Esophagus (tissue), 2 donors: ENCODE measurements at regions not wholly inside any gene's neighbourhood (a gene's known extent, or its start where the extent isn't known, plus 50 kb on each side); places are given as distances from the start of the nearest gene placed in this dataset.

Experiments used
- H3K27ac ChIP-seq, 2 donors: one replicate each; pipeline ENCODE4 v1.5.1; 2013; ENCODE audit warnings: low read depth in 2 of 2, mild to moderate bottlenecking in 2 of 2, inconsistent platforms in 1 of 2, low read length in 1 of 2, moderate library complexity in 1 of 2
- H3K27me3 ChIP-seq, 2 donors: one replicate each; pipeline ENCODE4 v1.6.1; 2013; ENCODE audit warnings: low read length in 2 of 2, control low read depth in 1 of 2, mild to moderate bottlenecking in 1 of 2; ENCODE audit not compliant: insufficient read depth in 2 of 2, control insufficient read depth in 1 of 2
- H3K36me3 ChIP-seq, 2 donors: one replicate each; pipeline ENCODE4 v1.6.1; 2013; ENCODE audit warnings: low read length in 1 of 2; ENCODE audit not compliant: control insufficient read depth in 2 of 2, insufficient read depth in 2 of 2
- H3K4me1 ChIP-seq, 2 donors: one replicate each; pipeline ENCODE4 v1.6.1; 2013; ENCODE audit warnings: low read length in 1 of 2; ENCODE audit not compliant: control insufficient read depth in 2 of 2, insufficient read depth in 2 of 2
- H3K4me3 ChIP-seq, 2 donors: one replicate each; pipeline ENCODE4 v1.5.1; 2013; ENCODE audit warnings: low read length in 2 of 2, mild to moderate bottlenecking in 2 of 2, low read depth in 1 of 2, moderate library complexity in 1 of 2
- H3K9me3 ChIP-seq, 2 donors: one replicate each; pipeline ENCODE4 v1.6.1; 2013; ENCODE audit warnings: mild to moderate bottlenecking in 2 of 2, low read depth in 1 of 2, low read length in 1 of 2, moderate library complexity in 1 of 2; ENCODE audit not compliant: control insufficient read depth in 2 of 2, insufficient read depth in 1 of 2
- WGBS, 2 donors: extraction: QIAGEN DNeasy Blood & Tissue Kit; methylation state at CpG; one replicate each; pipeline ENCODE4 v1.1.7; 2013; 5-methylcytosine and 5-hydroxymethylcytosine counted together
- donor health status: healthy with polysubstance abuse.
- donor health status: Bipolar disorder and iron deficiency.

DNA sequence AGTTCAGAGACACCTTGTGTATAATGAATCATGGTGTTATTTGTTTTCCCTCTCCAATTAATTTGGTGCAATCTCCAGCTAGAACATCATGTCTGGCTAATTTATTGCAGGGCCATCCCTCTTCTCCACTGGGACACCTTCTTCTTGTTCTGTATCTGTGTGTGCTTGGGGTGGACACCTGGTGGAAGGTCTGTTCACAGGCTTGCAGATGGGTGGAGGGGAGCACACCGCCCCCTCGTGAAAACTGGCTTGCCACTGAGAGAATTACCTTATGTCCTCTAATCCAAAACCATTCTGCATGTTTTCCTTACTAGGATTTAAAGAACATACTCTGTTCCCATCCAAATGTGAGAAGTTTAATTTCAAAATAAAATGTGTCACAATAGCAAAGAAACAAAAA, 1160.4 kb upstream of the ZEB2 start:
- no peak overlapping the region for H3K4me3 ChIP-seq
- H3K9me3 ChIP-seq, result no peaks in the 10 kb centered on the region
- no peaks in the 10 kb centered on the region for H3K36me3 ChIP-seq
- no peaks in the 10 kb centered on the region for H3K27me3 ChIP-seq
- no peaks in the 10 kb centered on the region for H3K4me1 ChIP-seq
- no peak overlapping the region for H3K27ac ChIP-seq
- 77 to 88% methylated on average over 2 of the region's 2 CpGs for WGBS, 2 donors

DNA sequence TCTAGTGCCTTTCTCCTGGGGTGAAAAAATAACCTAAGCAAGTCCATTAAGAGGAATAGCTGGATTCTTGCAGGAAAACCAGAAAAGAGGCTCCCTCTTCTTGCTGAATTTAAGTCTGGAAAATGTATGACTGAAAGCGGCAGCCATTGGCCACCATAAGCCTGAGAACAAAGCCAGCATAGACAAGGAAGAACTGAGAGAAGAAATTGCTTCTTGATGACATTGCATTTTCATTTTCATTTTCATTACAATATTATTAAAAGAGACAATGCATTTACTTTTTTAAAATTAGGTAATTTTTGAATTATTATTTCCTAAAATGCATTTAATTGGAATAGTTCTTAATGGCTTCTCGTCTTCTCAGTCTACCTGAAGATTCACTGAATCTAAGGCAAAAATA, 1157.5 kb upstream of the ZEB2 start:
- WGBS, 2 donors, result 91 to 93% methylated on average over 2 of the region's 2 CpGs
- Histone ChIP-seq H3K4me3 (no peak overlapping the region), H3K4me1 (no peaks in the 10 kb centered on the region), H3K36me3 (no peaks in the 10 kb centered on the region), H3K9me3 (no peaks in the 10 kb centered on the region), H3K27ac (no peak overlapping the region), H3K27me3 (no peaks in the 10 kb centered on the region)

- Histone ChIP-seq H3K27ac (no peak overlapping the region), H3K4me3 (no peak overlapping the region), H3K4me1 (no peaks in the 10 kb centered on the region), H3K27me3 (no peaks in the 10 kb centered on the region), H3K9me3 (no peaks in the 10 kb centered on the region), H3K36me3 (no peaks in the 10 kb centered on the region)
- WGBS, 2 donors, result 74 to 82% methylated on average over 3 of the region's 3 CpGs
Observed at GRCh38 chr2:145674705-145675104, 1154.8 kb upstream of the ZEB2 start.

- no peaks in the 10 kb centered on the region for H3K27me3 ChIP-seq
- H3K36me3 ChIP-seq, result no peaks in the 10 kb centered on the region
- no peak overlapping the region for H3K27ac ChIP-seq
- WGBS, 2 donors, result 70 to 71% methylated on average over 1 of the region's 1 CpG
- no peak overlapping the region for H3K4me3 ChIP-seq
- H3K4me1 ChIP-seq, result no peaks in the 10 kb centered on the region
- H3K9me3 ChIP-seq, result no peaks in the 10 kb centered on the region
Observed at GRCh38 chr2:145669301-145669700, 1149.4 kb upstream of the ZEB2 start.

GRCh38 chr2:145666552-145666951, 1146.6 kb upstream of the ZEB2 start:
- no peaks in the 10 kb centered on the region for H3K27me3 ChIP-seq
- H3K4me3 ChIP-seq, result no peak overlapping the region
- no peaks in the 10 kb centered on the region for H3K9me3 ChIP-seq
- H3K36me3 ChIP-seq, result no peaks in the 10 kb centered on the region
- WGBS, 2 donors, result 75 to 77% methylated on average over 3 of the region's 3 CpGs
- H3K4me1 ChIP-seq, result no peaks in the 10 kb centered on the region
- H3K27ac ChIP-seq, result no peak overlapping the region

GRCh38 chr2:145657265-145657664, 1137.3 kb upstream of the ZEB2 start:
- no peaks in the 10 kb centered on the region for H3K36me3 ChIP-seq
- no peaks in the 10 kb centered on the region for H3K9me3 ChIP-seq
- H3K27me3 ChIP-seq, result no peaks in the 10 kb centered on the region
- H3K4me1 ChIP-seq, result no peaks in the 10 kb centered on the region
- 72 to 82% methylated on average over 3 of the region's 3 CpGs for WGBS, 2 donors
- H3K4me3 ChIP-seq, result no peak overlapping the region
- no peak overlapping the region for H3K27ac ChIP-seq

DNA sequence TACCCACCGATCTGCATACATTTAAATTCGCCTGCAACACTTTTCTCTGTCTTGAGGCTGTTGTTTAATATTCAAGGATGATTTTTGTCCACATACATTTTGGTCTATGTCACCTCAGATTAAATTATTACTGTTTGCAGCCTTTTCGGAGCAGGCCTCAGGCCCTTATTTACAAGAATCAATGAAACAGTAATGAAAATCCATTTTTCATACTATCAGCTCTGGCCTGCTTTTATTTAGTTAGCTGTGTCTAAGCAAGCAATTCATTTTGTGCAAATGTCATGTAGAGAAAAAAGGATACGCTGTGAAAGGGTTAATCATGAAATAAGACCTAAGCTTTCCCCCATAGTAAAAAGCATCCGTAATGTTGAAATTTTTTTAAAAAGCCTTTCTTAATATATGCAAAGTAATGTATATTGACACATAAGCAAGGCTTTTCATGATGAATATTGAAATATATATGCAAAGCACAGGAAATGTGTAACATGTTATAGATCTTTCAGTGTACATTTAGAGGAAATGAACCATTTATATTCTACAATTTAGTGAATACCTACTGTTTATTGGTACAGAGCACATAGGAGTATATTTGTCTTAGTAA, 1135.3 kb upstream of the ZEB2 start:
- 80 to 89% methylated on average over 5 of the region's 5 CpGs for WGBS, 2 donors
- H3K4me1 ChIP-seq, result no peaks in the 10 kb centered on the region

DNA sequence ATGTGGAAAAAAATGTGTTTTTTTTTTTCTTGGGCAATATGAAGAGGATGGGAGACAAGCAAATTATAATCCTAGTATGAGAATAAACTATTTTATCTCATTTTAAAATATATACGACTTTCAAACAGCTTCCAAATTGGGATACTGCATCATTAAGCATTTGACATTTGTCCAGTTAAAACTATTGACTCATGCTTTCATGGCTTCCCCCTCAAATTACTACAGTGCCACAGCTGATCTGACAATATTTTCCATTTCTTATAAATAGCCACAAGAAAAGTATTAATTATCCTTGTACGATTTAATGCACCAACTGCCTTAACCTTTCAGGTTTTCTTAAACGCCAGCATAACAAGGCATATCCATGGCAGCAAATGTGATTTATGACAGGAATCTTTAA, 1134.8 kb upstream of the ZEB2 start:
- H3K27ac ChIP-seq, result no peak overlapping the region
- no peak overlapping the region for H3K4me3 ChIP-seq
- no peaks in the 10 kb centered on the region for H3K4me1 ChIP-seq
- H3K27me3 ChIP-seq, result no peaks in the 10 kb centered on the region
- WGBS, 2 donors, result 71 to 82% methylated on average over 3 of the region's 3 CpGs
- H3K36me3 ChIP-seq, result no peaks in the 10 kb centered on the region
- H3K9me3 ChIP-seq, result no peaks in the 10 kb centered on the region

More for the DNA sequence above, 1135.3 kb upstream of the ZEB2 start:
- no peak overlapping the region for H3K27ac ChIP-seq
- no peaks in the 10 kb centered on the region for H3K36me3 ChIP-seq
- no peaks in the 10 kb centered on the region for H3K9me3 ChIP-seq
- H3K27me3 ChIP-seq, result no peaks in the 10 kb centered on the region
- H3K4me3 ChIP-seq, result no peak overlapping the region

GRCh38 chr2:145654156-145654555, 1134.2 kb upstream of the ZEB2 start:
- H3K4me3 ChIP-seq, result no peak overlapping the region
- no peak overlapping the region for H3K27ac ChIP-seq
- no peaks in the 10 kb centered on the region for H3K4me1 ChIP-seq
- no peaks in the 10 kb centered on the region for H3K27me3 ChIP-seq
- no peaks in the 10 kb centered on the region for H3K36me3 ChIP-seq
- WGBS, 2 donors, result 78 to 82% methylated on average over 2 of the region's 2 CpGs
- H3K9me3 ChIP-seq, result no peaks in the 10 kb centered on the region

GRCh38 chr2:145653553-145653952, 1133.6 kb upstream of the ZEB2 start:
- Histone ChIP-seq H3K27ac (no peak overlapping the region), H3K4me3 (no peak overlapping the region), H3K4me1 (no peaks in the 10 kb centered on the region), H3K36me3 (no peaks in the 10 kb centered on the region), H3K9me3 (no peaks in the 10 kb centered on the region), H3K27me3 (no peaks in the 10 kb centered on the region)
